ENCODE measurements at regions not wholly inside any gene's neighbourhood (a gene's known extent, or its start where the extent isn't known, plus 50 kb on each side); places are given as distances from the start of the nearest gene placed in this dataset.

- H4K8ac ChIP-seq (ENCODE audit: low read length), result no peak overlapping the region
- H2AK5ac ChIP-seq (ENCODE audit: low read length, severe bottlenecking), result no peak overlapping the region
- WGBS, result 84% methylated on average over 4 of the region's 4 CpGs
- peaks cover 26 to 27% of the 10 kb centered on the region in 2 experiments for H3K27me3 ChIP-seq (ENCODE audit: control insufficient read depth in 1 of 2, insufficient read depth in 1 of 2, low read length in 2 of 2)
- DNase-seq, result no peak
- H3K4me3 ChIP-seq (ENCODE audit: insufficient read depth in 1 of 2, low read depth in 1 of 2, low read length in 2 of 2), result no peak overlapping the region
- H3K4me1 ChIP-seq (ENCODE audit: control insufficient read depth, insufficient read depth, low read depth, low read length), result peaks cover 10% of the 10 kb centered on the region
- no peak overlapping the region for H2BK5ac ChIP-seq (ENCODE audit: low read depth, low read length, poor library complexity, severe bottlenecking)
- H3K18ac ChIP-seq (ENCODE audit: low read depth in 1 of 2, low read length in 2 of 2), result no peak overlapping the region
- no peak overlapping the region for H2BK12ac ChIP-seq (ENCODE audit: low read length in 2 of 2)
- H2BK15ac ChIP-seq (ENCODE audit: low read depth, poor library complexity, severe bottlenecking), result no peak overlapping the region
- H3K9me3 ChIP-seq (ENCODE audit: control insufficient read depth, low read length), result peaks cover 9% of the 10 kb centered on the region
- H2AFZ ChIP-seq (ENCODE audit: low read depth, low read length), result no peak overlapping the region
- H3K4me2 ChIP-seq (ENCODE audit: low read length, poor library complexity, severe bottlenecking), result no peak overlapping the region
- no peak overlapping the region for H3K27ac ChIP-seq (ENCODE audit: low read length, poor library complexity, severe bottlenecking)
- H3K9ac ChIP-seq (ENCODE audit: low read length), result no peak overlapping the region
- no peak overlapping the region for H3K23ac ChIP-seq (ENCODE audit: low read length in 2 of 2)
- no peak overlapping the region for H3K14ac ChIP-seq (ENCODE audit: low read length in 2 of 2)
- H2BK120ac ChIP-seq (ENCODE audit: low read depth, low read length), result no peak overlapping the region
- no peaks in the 10 kb centered on the region for H3K79me1 ChIP-seq (replicated peaks; ENCODE audit: low read length, poor library complexity, severe bottlenecking)
- no peak overlapping the region for H4K91ac ChIP-seq (ENCODE audit: low read length)
- no peak overlapping the region for H3K4ac ChIP-seq (ENCODE audit: low read depth in 1 of 2, low read length in 2 of 2)
- no peaks in the 10 kb centered on the region for H3K36me3 ChIP-seq (ENCODE audit: control insufficient read depth in 1 of 2, insufficient read depth in 2 of 2, low read depth in 1 of 2, low read length in 2 of 2)
Measured at GRCh38 chr3:13159890-13160289, 86.7 kb upstream of the IQSEC1 start.

DNA sequence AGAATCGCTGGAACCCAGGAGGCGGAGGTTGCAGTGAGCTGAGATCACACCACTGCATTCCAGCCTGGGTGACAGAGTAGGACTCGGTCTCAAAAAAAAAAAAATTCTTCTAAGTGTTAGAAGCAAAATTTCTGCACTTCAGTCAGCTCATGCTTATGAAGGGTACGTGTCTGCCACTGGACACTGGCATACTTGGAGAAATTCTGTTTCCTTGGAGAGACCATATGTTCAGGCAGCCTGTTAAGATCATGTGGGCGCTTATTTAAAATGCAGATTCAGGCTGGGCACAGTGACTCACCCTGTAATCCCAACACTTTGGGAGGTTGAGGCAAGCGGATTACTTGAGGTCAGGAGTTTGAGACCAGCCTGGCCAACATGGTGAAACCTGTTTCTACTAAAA is 85.6 kb upstream of the IQSEC1 start:
- H3K36me3 ChIP-seq (ENCODE audit: control insufficient read depth in 1 of 2, insufficient read depth in 2 of 2, low read depth in 1 of 2, low read length in 2 of 2), result no peaks in the 10 kb centered on the region
- H3K23ac ChIP-seq (ENCODE audit: low read length in 2 of 2), result no peak overlapping the region
- no peak overlapping the region for H2AK5ac ChIP-seq (ENCODE audit: low read length, severe bottlenecking)
- no peak overlapping the region for H2BK5ac ChIP-seq (ENCODE audit: low read depth, low read length, poor library complexity, severe bottlenecking)
- H3K9ac ChIP-seq (ENCODE audit: low read length), result no peak overlapping the region
- H3K9me3 ChIP-seq (ENCODE audit: control insufficient read depth, low read length), result peaks cover 9% of the 10 kb centered on the region
- H2AFZ ChIP-seq (ENCODE audit: low read depth, low read length), result no peak overlapping the region
- no peak overlapping the region for H4K8ac ChIP-seq (ENCODE audit: low read length)
- H2BK12ac ChIP-seq (ENCODE audit: low read length in 2 of 2), result no peak overlapping the region
- no peak overlapping the region for H3K4me2 ChIP-seq (ENCODE audit: low read length, poor library complexity, severe bottlenecking)
- 81% methylated on average over 6 of the region's 6 CpGs for WGBS
- H3K4ac ChIP-seq (ENCODE audit: low read depth in 1 of 2, low read length in 2 of 2), result no peak overlapping the region
- no peak overlapping the region for H3K18ac ChIP-seq (ENCODE audit: low read depth in 1 of 2, low read length in 2 of 2)
- H3K14ac ChIP-seq (ENCODE audit: low read length in 2 of 2), result no peak overlapping the region
- no peak overlapping the region for H2BK15ac ChIP-seq (ENCODE audit: low read depth, poor library complexity, severe bottlenecking)
- peaks cover 16 to 23% of the 10 kb centered on the region in 2 experiments for H3K27me3 ChIP-seq (ENCODE audit: control insufficient read depth in 1 of 2, insufficient read depth in 1 of 2, low read length in 2 of 2)
- peaks cover 10% of the 10 kb centered on the region for H3K4me1 ChIP-seq (ENCODE audit: control insufficient read depth, insufficient read depth, low read depth, low read length)
- no peak overlapping the region for H4K91ac ChIP-seq (ENCODE audit: low read length)
- H2BK120ac ChIP-seq (ENCODE audit: low read depth, low read length), result no peak overlapping the region
- no peak for DNase-seq
- H3K4me3 ChIP-seq (ENCODE audit: insufficient read depth in 1 of 2, low read depth in 1 of 2, low read length in 2 of 2), result no peak overlapping the region
- H3K79me1 ChIP-seq (replicated peaks; ENCODE audit: low read length, poor library complexity, severe bottlenecking), result no peaks in the 10 kb centered on the region
- no peak overlapping the region for H3K27ac ChIP-seq (ENCODE audit: low read length, poor library complexity, severe bottlenecking)

GRCh38 chr3:13158408-13158807 is 85.2 kb upstream of the IQSEC1 start:
- Histone ChIP-seq H3K23ac (ENCODE audit: low read length in 2 of 2) (no peak overlapping the region), H3K36me3 (ENCODE audit: control insufficient read depth in 1 of 2, insufficient read depth in 2 of 2, low read depth in 1 of 2, low read length in 2 of 2) (no peaks in the 10 kb centered on the region), H2BK15ac (ENCODE audit: low read depth, poor library complexity, severe bottlenecking) (no peak overlapping the region), H3K27ac (ENCODE audit: low read length, poor library complexity, severe bottlenecking) (no peak overlapping the region), H2BK5ac (ENCODE audit: low read depth, low read length, poor library complexity, severe bottlenecking) (no peak overlapping the region), H2BK120ac (ENCODE audit: low read depth, low read length) (no peak overlapping the region), H3K9ac (ENCODE audit: low read length) (no peak overlapping the region), H3K18ac (ENCODE audit: low read depth in 1 of 2, low read length in 2 of 2) (no peak overlapping the region), H3K79me1 (replicated peaks; ENCODE audit: low read length, poor library complexity, severe bottlenecking) (no peaks in the 10 kb centered on the region), H3K4me3 (ENCODE audit: insufficient read depth in 1 of 2, low read depth in 1 of 2, low read length in 2 of 2) (no peak overlapping the region), H2BK12ac (ENCODE audit: low read length in 2 of 2) (no peak overlapping the region), H4K8ac (ENCODE audit: low read length) (no peak overlapping the region), H3K4me2 (ENCODE audit: low read length, poor library complexity, severe bottlenecking) (no peak overlapping the region), H3K4me1 (ENCODE audit: control insufficient read depth, insufficient read depth, low read depth, low read length) (peaks cover 10% of the 10 kb centered on the region), H2AFZ (ENCODE audit: low read depth, low read length) (no peak overlapping the region), H2AK5ac (ENCODE audit: low read length, severe bottlenecking) (no peak overlapping the region), H3K14ac (ENCODE audit: low read length in 2 of 2) (no peak overlapping the region), H3K4ac (ENCODE audit: low read depth in 1 of 2, low read length in 2 of 2) (no peak overlapping the region), H3K9me3 (ENCODE audit: control insufficient read depth, low read length) (peaks cover 9% of the 10 kb centered on the region), H4K91ac (ENCODE audit: low read length) (no peak overlapping the region), H3K27me3 (ENCODE audit: control insufficient read depth in 1 of 2, insufficient read depth in 1 of 2, low read length in 2 of 2) (peaks cover 15 to 23% of the 10 kb centered on the region in 2 experiments)
- DNase-seq, result no peak
- 70% methylated on average over 7 of the region's 7 CpGs for WGBS

GRCh38 chr3:13157986-13158385 is 84.8 kb upstream of the IQSEC1 start:
- H3K18ac ChIP-seq (ENCODE audit: low read depth in 1 of 2, low read length in 2 of 2), result no peak overlapping the region
- no peak overlapping the region for H2BK5ac ChIP-seq (ENCODE audit: low read depth, low read length, poor library complexity, severe bottlenecking)
- 89% methylated on average over 7 of the region's 8 CpGs for WGBS
- no peak overlapping the region for H3K27ac ChIP-seq (ENCODE audit: low read length, poor library complexity, severe bottlenecking)
- no peaks in the 10 kb centered on the region for H3K79me1 ChIP-seq (replicated peaks; ENCODE audit: low read length, poor library complexity, severe bottlenecking)
- DNase-seq, result no peak
- no peak overlapping the region for H3K9ac ChIP-seq (ENCODE audit: low read length)
- no peak overlapping the region for H3K23ac ChIP-seq (ENCODE audit: low read length in 2 of 2)
- no peak overlapping the region for H3K4me3 ChIP-seq (ENCODE audit: insufficient read depth in 1 of 2, low read depth in 1 of 2, low read length in 2 of 2)
- H4K91ac ChIP-seq (ENCODE audit: low read length), result no peak overlapping the region
- no peak overlapping the region for H2BK120ac ChIP-seq (ENCODE audit: low read depth, low read length)
- H4K8ac ChIP-seq (ENCODE audit: low read length), result no peak overlapping the region
- no peak overlapping the region for H3K14ac ChIP-seq (ENCODE audit: low read length in 2 of 2)
- H3K36me3 ChIP-seq (ENCODE audit: control insufficient read depth in 1 of 2, insufficient read depth in 2 of 2, low read depth in 1 of 2, low read length in 2 of 2), result no peaks in the 10 kb centered on the region
- H3K4me1 ChIP-seq (ENCODE audit: control insufficient read depth, insufficient read depth, low read depth, low read length), result peaks cover 10% of the 10 kb centered on the region
- no peak overlapping the region for H2BK15ac ChIP-seq (ENCODE audit: low read depth, poor library complexity, severe bottlenecking)
- peaks cover 9% of the 10 kb centered on the region for H3K9me3 ChIP-seq (ENCODE audit: control insufficient read depth, low read length)
- H2AK5ac ChIP-seq (ENCODE audit: low read length, severe bottlenecking), result no peak overlapping the region
- H2BK12ac ChIP-seq (ENCODE audit: low read length in 2 of 2), result no peak overlapping the region
- H3K4ac ChIP-seq (ENCODE audit: low read depth in 1 of 2, low read length in 2 of 2), result no peak overlapping the region
- H2AFZ ChIP-seq (ENCODE audit: low read depth, low read length), result no peak overlapping the region
- H3K4me2 ChIP-seq (ENCODE audit: low read length, poor library complexity, severe bottlenecking), result no peak overlapping the region
- H3K27me3 ChIP-seq (ENCODE audit: control insufficient read depth in 1 of 2, insufficient read depth in 1 of 2, low read length in 2 of 2), result peaks cover 15 to 21% of the 10 kb centered on the region in 2 experiments

All from mesenchymal stem cell (in vitro differentiated cells and primary cell).